NOMO-1 treated with DMSO at 0.1 percent for 48 hours (cell line): ENCODE measurements at regions not wholly inside any gene's neighbourhood (a gene's known extent, or its start where the extent isn't known, plus 50 kb on each side); places are given as distances from the start of the nearest gene placed in this dataset.
A peak's percentile ranks its signal among the peaks of the same experiment; 100 is the strongest.
"Not testable (repeated sequence)": the region's sequence is repeated elsewhere in the genome, so short reads cannot be mapped to it uniquely, and the experiment has no call there.

Source experiments
- DNase-seq: peaks from one replicate; lab custom pipeline; 2025; ENCODE audit not compliant: unreplicated experiment; lab: John Stamatoyannopoulos, UW

GRCh38 chr7:9031386-9031785, 598.0 kb downstream of the NXPH1 start:
- DNase-seq = no peak

GRCh38 chr7:9036080-9036479, 602.7 kb downstream of the NXPH1 start:
- DNase-seq = no peak

GRCh38 chr7:9071160-9071762, 637.9 kb downstream of the NXPH1 start:
- DNase-seq = no peak

DNA sequence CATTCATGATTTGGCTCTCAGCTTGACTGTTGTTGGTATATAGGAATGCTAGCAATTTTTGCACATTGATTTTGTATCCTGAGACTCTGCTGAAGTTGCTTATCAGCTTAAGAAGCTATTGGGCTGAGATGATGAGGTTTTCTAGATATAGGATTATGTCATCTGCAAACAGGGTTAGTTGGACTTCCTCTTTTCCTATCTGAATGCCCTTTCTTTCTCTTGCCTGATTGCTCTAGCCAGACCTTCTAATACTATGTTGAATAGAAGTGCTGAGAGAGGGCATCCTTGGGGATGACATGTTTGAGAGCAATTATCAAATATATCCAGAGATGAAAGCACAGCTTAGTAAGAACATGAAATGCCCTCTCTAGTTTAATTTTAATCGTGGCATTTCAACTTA, 642.4 kb downstream of the NXPH1 start:
- DNase-seq = peak; percentile 17

DNA sequence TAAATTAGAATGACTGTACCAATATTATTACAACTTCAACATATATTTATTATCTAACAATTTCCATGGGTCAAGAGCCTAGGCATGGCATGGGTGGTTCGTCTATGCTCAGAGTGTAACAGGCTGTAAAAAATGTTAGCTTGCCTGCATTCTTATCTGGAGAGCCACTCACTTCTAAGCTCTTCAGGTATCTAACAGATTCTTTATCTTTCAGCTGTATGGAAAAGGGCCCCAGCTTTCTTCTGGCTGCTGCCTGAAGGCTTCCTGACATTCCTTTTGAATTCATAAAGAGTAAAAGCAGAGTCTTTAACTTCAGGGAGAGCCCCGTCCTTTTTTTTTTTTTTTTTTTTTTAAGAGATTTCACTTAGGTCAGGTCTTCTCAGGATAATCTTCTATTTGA, 648.8 kb downstream of the NXPH1 start:
- DNase-seq = no peak

DNA sequence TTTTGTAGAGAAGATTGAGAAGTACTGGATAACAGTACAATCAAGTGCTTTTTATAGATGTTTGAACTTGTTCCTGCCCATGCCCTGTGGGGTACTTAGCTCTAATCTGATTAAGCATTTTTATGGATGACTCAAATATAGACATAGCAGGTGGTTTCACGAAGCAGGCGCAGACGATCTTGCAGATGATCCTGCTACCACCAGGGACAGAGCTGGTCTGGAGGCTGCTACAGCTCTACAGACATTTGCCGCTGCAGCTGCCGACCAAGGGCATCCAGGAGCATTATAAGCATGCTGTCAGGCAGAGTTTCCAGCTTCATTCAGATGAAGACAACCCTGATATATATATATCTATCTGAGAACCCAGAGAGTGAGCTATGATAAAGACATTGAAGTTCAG, 650.4 kb downstream of the NXPH1 start:
- no peak for DNase-seq

- DNase-seq = peak; percentile 14
Measured at GRCh38 chr7:9091282-9091681, 657.9 kb downstream of the NXPH1 start.

GRCh38 chr7:9097565-9098060, 664.2 kb downstream of the NXPH1 start:
- no peak for DNase-seq

GRCh38 chr7:9100289-9100688, 666.9 kb downstream of the NXPH1 start:
- DNase-seq = no peak

DNA sequence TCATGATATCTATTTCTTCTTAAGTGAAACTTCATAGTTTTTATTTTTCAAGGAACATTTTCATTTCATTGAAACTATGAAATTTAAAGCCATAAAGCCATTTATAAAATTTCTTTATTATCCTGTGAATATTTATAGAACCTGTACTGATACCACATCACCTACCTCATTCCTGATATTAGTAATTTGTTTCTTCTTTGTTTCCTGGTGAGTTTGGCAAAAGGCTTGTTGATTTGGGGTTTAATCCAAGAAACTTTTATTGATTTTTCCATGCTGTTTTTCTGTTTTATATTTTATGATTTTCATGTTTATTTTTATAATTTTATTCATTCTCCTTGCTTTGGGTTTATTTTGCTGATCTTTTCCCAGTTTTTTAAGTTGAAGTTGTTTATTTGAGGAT, 669.4 kb downstream of the NXPH1 start:
- DNase-seq = no peak

GRCh38 chr7:9106747-9107146, 673.3 kb downstream of the NXPH1 start:
- no peak for DNase-seq

GRCh38 chr7:9120331-9120730, 686.9 kb downstream of the NXPH1 start:
- DNase-seq = no peak

DNA sequence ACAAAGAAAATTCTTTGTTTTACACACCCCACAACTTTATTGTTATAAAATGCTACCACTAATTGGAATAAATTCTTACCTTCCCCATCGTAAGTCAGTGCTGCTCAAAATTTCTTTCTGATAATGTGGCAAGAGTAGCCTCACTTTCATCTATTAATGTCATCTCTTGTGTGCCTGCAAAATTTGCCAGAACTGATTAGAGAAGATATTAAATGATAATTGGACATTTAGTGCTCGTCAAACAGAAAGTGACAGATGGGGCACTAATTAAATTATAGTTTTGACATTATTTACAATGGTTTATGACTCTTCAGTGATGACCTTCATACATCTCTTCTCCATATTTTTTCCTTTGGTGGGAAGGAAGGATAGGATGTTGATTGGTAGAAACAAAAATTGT, 690.9 kb downstream of the NXPH1 start:
- DNase-seq = no peak

DNA sequence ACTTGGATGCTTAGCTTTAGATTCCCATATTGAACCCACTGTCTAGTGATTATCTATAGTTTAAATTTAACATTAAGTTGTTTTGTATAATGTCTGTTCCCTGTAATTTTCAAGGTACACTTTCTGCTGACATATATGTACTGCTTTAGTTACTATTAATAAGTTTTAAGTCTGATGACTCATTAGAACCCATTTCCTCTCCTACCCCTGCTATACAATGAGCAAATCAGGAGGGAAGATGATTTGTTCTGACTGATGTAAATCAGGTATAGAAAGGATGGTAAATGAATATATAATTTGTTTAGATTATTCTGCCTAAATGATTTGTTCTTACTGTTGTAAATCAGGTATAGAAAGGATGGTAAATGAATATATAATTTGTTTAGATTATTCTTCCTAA, 691.8 kb downstream of the NXPH1 start:
- DNase-seq = peak; percentile 54

GRCh38 chr7:9127901-9128300, 694.5 kb downstream of the NXPH1 start:
- no peak for DNase-seq

- DNase-seq = no peak
Measured at GRCh38 chr7:9148687-9149086, 715.3 kb downstream of the NXPH1 start.

GRCh38 chr7:9149499-9150082, 716.2 kb downstream of the NXPH1 start:
- no peak for DNase-seq

DNA sequence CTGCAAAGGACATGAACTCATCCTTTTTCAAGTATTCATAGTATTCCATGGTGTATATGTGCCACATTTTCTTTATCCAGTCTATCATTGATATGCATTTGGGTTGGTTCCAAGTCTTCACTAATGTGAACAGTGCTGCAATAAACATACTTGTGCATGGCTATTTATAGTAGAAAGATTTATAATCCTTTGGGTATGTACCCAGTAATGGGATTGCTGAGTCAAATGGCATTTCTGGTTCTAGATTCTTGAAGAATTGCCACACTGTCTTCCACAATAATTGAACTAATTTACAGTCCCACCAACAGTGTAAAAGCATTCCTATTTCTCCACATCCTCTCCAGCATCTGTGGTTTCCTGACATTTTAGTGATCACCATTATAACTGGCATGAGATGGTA, 730.3 kb downstream of the NXPH1 start:
- not testable (repeated sequence) for DNase-seq

GRCh38 chr7:9175871-9176270, 742.5 kb downstream of the NXPH1 start:
- DNase-seq = no peak

GRCh38 chr7:9181356-9181755, 747.9 kb downstream of the NXPH1 start:
- no peak for DNase-seq

DNA sequence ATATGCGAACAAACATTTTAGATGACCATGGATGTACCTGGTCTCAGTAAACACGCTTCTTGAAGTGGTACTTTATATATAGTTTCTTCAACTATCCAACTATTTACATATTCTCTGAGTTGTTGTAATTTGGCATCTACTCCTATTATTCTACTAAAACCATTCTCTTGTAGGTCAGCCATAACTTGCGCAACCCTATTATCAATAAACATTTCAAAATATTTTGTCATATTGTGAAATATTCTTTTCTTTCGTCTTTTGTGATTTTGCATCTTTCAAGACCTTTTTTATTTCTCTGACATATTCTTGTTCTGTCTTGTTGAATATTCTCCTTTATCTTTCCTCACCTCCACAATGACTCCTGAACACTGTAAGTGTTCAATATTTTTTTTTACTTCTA, 753.3 kb downstream of the NXPH1 start:
- DNase-seq = no peak

- no peak for DNase-seq
Measured at GRCh38 chr7:9189703-9190102, 756.3 kb downstream of the NXPH1 start.

DNA sequence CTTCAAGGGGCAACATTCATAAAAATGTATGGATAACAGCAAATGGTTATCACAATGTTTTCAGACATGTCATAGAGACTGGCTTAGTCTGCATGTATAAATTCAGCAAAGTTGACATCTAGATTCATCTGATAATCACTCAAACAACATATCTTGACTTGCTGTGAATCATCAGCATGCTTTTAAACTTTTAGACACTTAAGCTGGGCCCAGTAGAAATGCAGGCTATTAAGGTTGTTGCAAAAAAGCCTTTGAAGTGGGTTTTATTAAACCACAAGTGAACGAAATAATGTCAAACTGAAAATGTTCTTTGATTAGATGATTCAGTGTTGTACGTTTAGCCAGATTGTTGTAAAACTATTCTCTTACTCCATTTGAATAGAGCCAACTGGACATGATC, 759.6 kb downstream of the NXPH1 start:
- DNase-seq = no peak
